ENCODE measurements at regions not wholly inside any gene's neighbourhood (a gene's known extent, or its start where the extent isn't known, plus 50 kb on each side); places are given as distances from the start of the nearest gene placed in this dataset.

DNA sequence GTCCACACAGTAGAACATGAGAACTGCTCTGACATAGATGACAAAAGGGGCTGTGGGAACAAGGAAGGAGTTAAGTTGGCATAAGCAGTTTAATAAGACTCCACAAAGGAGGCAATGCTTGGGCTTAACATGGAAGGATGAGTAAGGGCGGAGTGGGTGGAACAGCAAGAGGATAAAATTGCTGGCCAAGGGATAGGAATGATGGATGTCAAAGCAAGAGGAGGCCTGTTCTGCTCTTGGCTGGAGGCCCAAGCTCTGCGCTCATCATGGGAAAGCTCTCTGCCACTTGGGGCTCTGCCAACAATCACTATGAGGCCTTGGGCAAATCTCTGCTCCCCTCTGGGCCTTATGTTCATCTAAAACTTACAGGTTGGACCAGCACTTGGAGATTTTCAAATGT, 98.3 kb upstream of the CAMK1G start:
- FAIRE-seq: no peak
- no peak for DNase-seq (ENCODE audit: low spot score in 2 of 2)

- no peak for FAIRE-seq
Observed at GRCh38 chr1:209485751-209486150, 97.8 kb upstream of the CAMK1G start.

DNA sequence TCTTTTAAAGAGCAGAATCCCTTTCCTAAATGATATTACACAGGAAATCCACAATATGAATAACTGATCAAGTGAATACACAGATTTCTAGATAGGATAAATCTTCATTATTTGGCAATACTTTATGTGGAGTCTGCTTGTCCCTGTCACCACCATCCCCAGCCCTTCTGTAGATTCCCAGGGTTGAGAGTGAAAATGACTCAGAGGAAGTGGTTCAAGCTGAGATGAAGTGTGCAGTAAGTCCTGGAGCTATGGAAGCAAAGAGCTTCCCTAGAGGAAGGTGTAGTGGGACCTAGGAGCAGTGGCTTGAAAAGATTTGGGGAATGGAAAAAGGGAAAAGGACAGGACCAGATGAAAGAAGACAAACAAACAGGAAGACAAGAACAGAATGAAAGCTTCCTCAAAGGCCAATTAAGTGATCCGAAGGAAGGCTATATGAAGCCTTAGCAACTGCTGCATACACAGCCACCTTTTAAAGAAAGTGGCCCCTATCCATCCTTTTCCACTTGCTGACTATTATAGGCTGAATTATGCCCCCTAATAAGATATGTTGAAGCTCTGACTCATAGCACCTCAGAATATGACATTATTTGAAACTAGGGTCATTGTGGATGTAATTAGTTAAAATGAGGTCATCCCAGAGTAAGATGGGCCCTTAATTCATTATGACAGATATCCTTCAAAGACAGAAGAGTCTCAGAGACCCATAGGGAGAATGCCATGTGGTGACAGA, 96.5 kb upstream of the CAMK1G start:
- DNase-seq (ENCODE audit: low spot score in 2 of 2): no peak
- no peak for FAIRE-seq

More at GRCh38 chr1:209485751-209486150, 97.8 kb upstream of the CAMK1G start:
- DNase-seq (ENCODE audit: low spot score in 2 of 2): no peak

DNA sequence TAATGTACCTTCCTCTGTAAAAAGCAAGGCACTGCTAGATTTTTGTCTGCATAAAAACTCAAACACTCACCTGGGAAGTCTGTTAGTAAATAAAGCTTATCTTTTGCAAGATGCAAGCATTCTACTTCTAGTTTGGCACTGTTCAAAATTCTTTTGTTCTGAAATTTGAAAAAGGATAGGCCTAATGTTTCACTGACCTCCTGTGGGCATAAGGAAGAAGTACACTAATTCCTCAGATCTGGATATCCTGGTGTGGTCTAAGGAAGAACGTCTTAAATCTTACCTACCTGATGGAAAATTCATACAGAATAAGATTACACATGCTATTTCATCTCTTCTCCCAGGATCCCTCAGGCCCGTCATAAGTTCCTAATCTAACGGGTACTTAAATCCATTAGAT, 93.5 kb upstream of the CAMK1G start:
- no peak for FAIRE-seq

DNA sequence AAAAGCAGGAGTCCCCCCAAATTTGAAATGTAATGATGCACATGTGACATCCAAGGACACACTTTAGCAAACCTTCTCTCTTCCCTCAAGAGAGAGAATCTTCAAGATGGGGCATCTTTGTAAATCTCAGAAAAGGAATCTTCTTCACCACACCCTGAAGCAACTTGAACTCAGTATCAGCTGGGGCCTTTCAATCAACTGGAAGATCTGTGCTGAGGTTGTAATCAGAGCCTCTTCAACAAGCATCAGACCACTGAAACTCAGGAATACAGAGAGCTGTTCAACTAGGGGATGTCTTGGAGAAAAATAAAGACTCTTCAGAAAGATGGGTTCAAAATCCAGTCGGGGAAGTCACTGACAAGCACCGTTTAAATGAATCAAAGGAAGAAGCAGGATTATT, 92.5 kb upstream of the CAMK1G start:
- DNase-seq (ENCODE audit: low spot score in 2 of 2) (no peak), FAIRE-seq (no peak)

More for the DNA sequence above, 93.5 kb upstream of the CAMK1G start:
- no peak for DNase-seq (ENCODE audit: low spot score in 2 of 2)

DNA sequence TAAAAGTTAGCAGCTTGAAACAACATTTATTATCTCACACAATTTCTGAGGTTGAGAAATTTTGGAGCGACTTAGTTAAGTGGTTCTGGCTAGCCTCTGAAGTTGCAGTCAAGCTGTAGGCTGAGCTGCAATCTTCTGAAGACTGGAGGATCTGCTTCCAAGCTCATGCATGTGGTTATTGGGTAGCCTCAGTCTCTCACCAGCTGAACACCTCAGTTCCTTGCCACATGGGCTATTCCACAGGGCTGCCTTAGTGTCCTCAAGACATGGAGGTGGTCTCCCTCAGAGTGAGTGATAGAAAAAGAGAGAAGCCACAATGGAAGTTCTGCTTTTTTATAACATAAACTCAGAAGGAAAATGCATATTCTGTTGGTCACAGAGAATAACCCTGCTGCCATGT, 92.0 kb upstream of the CAMK1G start:
- FAIRE-seq: no peak
- DNase-seq (ENCODE audit: low spot score in 2 of 2): no peak

- DNase-seq (ENCODE audit: low spot score in 2 of 2) (no peak), FAIRE-seq (no peak)
Observed at GRCh38 chr1:209491897-209492296, 91.6 kb upstream of the CAMK1G start.

DNA sequence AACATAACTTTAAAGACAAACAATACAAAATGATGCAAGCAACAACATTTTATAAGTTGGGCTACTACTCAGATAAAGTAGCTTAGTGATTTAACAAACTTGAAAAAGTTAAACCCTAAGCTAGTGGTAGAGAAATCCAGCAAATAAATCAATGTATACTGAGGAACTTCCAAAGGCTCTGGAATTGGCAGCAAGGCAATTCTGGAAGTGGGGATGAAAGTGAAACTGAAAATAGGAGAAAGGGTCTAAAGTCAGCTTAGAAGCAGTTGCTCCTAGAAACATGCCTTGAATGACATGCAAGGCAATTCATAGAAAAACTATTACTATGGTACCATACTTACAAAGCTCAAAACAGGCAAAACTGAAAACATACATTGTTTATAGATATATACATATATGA, 90.0 kb upstream of the CAMK1G start:
- DNase-seq (ENCODE audit: low spot score in 2 of 2): no peak

GRCh38 chr1:209497729-209498128, 85.8 kb upstream of the CAMK1G start:
- FAIRE-seq (no peak), DNase-seq (ENCODE audit: low spot score in 2 of 2) (no peak)

More for the DNA sequence above, 90.0 kb upstream of the CAMK1G start:
- FAIRE-seq: no peak

DNA sequence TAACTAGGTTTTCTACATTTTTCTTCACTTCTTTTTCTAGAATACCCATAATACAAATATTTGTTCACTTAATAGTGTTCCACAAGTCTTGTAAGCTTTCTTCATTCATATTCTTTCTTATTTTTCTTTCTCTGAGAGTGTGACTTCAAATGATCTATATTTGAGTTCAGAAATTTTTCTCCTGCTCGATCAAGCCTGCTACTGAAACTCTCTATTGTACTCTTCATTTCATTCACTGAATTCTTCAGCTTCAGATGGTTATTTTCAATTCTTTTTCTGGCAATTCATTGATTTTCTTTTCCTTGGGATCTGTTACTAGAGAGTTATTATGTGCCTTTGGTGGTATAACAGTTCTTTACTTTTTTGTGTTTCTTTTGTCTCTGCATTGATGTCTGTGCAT, 82.5 kb upstream of the CAMK1G start:
- no peak for DNase-seq (ENCODE audit: low spot score in 2 of 2)
- no peak for FAIRE-seq

DNA sequence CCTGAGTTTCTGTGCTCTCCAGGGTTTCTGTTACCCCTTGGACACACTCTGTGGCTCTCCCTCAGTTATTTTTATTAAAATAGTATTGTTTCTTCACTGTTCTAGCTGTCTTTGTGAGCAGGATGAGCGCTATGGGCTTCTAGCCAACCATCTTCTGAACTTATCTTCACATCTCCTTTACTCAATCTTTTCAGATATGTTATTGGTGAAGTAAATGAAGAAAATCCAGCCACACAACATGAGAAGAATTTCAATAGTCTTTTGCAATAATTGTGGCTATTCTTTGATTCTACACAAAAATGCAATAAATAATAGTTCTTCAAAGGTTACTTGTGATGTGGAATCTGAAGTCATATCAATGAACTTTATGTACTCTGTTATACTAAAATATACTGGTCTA, 80.3 kb upstream of the CAMK1G start:
- no peak for DNase-seq (ENCODE audit: low spot score in 2 of 2)
- FAIRE-seq: no peak

GRCh38 chr1:209504571-209504970, 78.9 kb upstream of the CAMK1G start:
- DNase-seq (ENCODE audit: low spot score in 2 of 2): no peak
- FAIRE-seq: no peak

DNA sequence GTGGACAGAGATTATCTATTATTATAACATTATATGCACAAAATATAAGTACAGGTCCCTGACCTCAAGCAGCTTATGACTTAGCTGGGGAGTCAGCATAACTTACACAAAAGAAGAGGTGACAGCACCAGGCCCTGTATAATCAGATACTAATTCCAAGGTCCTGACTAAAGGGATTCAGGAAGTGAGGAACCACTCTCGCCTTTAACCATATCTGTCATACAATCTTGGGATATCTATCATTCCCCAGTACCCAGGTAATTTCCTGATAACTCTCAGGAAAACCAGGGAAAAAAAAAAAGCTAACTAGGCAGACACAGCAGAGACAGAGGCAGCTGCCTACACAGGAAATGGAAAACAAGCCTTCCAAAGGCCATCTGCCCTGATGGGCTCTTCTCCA, 78.5 kb upstream of the CAMK1G start:
- no peak for DNase-seq (ENCODE audit: low spot score in 2 of 2)
- no peak for FAIRE-seq

DNA sequence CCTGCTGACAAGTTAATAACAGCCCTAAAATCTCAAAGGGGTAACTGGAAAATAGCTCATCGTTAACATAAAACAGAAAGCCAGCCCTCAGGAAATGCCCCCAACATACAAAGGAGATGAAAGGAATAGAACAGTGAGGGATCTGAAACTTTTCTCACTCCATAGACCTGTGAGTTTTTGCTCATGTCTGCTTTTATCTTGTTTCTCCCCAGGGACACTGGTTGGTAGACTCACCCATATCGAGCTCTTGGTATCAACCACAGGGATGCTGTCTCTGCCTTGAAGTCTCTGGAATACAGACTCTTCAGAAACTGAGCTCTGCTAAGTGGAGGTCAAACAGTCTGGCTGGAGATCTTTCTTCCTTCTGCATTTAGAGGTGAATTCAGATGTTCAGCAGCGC, 77.4 kb upstream of the CAMK1G start:
- DNase-seq (ENCODE audit: low spot score in 2 of 2) (no peak), FAIRE-seq (no peak)

DNA sequence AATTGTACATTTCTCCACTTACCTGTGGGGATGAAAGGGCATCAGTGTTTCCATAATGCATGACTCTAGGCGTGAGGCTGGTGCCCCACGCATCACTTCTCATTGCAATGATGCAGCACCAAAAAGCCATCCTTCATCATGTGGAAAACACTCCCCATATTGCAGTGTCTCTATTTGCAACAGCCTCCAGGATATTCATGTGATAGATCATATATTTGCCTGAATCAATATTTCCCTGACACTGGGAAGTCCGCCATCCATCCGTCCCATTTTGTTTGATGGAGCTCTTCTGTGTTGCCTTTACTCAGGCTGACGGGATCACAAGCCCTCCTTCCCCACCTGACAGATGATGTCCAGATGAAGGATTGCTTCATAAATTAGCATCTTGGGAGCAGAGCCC, 74.5 kb upstream of the CAMK1G start:
- FAIRE-seq (no peak), DNase-seq (ENCODE audit: low spot score in 2 of 2) (no peak)

GRCh38 chr1:209510063-209510462, 73.5 kb upstream of the CAMK1G start:
- FAIRE-seq (no peak), DNase-seq (ENCODE audit: low spot score in 2 of 2) (no peak)

DNA sequence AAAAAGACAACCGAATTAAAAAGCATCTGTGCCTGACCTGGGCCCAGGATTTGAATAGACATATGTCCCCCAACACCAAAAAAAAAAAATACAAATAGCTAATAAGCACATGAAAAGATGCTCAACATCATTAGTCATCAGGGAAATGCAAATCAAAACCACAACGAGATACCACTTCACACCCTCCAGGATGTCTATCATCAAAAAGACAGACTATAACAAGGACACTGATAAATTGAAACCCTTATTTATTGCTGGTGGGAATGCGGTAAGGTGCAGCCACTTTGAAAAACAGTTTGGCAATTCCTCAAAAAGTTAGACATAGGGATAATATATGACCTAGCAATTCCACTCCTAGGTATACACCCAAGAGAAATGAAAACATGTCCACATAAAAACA, 72.3 kb upstream of the CAMK1G start:
- DNase-seq (ENCODE audit: low spot score in 2 of 2): no peak
- FAIRE-seq: no peak

DNA sequence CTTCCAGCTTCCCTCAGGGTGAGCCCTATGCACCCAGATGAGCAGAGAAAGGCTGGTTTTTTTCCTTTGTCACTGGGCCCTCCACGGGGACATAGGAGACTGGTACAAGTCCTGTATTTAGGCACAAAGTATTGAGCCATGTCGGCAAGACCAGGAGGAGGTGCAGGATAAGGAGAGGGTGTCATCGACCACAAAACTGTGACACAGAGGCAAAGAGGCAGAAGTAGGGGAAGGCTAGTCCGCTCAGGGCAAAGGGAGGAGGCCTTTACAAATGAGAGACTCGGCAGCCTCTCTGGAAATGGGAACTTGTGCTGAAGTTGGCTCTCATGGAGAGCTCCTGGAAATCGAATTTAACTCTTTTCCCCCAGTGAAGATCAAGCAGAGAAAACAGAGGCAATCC, 70.7 kb upstream of the CAMK1G start:
- FAIRE-seq (no peak), DNase-seq (ENCODE audit: low spot score in 2 of 2) (no peak)

GRCh38 chr1:209513226-209513625, 70.3 kb upstream of the CAMK1G start:
- DNase-seq (ENCODE audit: low spot score in 2 of 2) (no peak), FAIRE-seq (no peak)

- FAIRE-seq (no peak), DNase-seq (ENCODE audit: low spot score in 2 of 2) (no peak)
Observed at GRCh38 chr1:209516771-209517680, 66.5 kb upstream of the CAMK1G start.

DNA sequence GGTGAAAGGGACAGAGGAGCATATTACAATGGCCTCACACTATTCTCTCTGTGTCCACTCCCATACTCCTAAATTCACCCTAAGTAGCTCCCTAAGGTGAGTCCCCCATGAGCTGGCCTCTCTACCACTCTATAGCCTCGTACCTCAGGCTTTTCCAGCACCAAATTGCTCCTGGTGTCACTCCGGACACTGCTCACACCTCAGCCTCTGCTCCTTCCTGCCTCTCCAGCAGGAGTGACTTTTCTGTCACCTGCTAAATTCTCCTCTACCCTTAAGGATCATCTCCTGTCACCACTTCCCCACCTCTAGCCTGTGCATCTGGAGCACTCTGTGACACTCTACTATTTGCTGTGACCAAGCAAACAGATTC, 65.8 kb upstream of the CAMK1G start:
- DNase-seq (ENCODE audit: low spot score in 2 of 2) (no peak), FAIRE-seq (no peak)

DNA sequence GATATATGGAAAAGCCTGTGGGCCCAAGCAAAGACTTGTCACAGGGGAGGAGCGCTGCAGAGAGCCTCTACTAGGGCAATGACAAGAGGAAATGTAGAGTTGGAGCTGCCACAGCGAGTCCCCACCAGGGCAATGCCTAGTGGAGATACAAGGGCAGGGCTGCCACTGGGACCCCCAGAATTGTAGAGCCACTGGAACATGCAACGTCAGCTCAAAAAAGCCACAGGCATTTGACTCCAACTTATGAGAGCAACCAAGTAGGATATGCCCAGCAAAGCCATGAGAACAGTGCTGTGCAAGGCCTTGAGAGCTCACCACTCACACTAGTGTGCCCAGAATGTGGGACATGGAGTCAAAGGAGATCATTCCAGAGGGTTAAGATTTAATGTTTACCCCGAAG, 63.7 kb upstream of the CAMK1G start:
- FAIRE-seq: no peak
- DNase-seq (ENCODE audit: low spot score in 2 of 2): no peak
